ENCODE measurements at regions not wholly inside any gene's neighbourhood (a gene's known extent, or its start where the extent isn't known, plus 50 kb on each side); places are given as distances from the start of the nearest gene placed in this dataset.
"Not testable (repeated sequence)": the region's sequence is repeated elsewhere in the genome, so short reads cannot be mapped to it uniquely, and the experiment has no call there.

- H3K36me3 ChIP-seq (ENCODE audit: control insufficient read depth, insufficient read depth, low read length) = no peaks in the 10 kb centered on the region
- H3K9me3 ChIP-seq (ENCODE audit: control insufficient read depth, low read length) = no peaks in the 10 kb centered on the region
- no peak for DNase-seq
- no peak overlapping the region for H3K27ac ChIP-seq (ENCODE audit: insufficient read depth, low read length, poor library complexity, severe bottlenecking)
- H3K4me1 ChIP-seq (ENCODE audit: control insufficient read depth, insufficient read depth, low read length, poor library complexity, severe bottlenecking) = no peaks in the 10 kb centered on the region
- no peaks in the 10 kb centered on the region for H3K27me3 ChIP-seq (replicated peaks; ENCODE audit: control insufficient read depth, insufficient read depth, low read length, poor library complexity, severe bottlenecking)
- no peak overlapping the region for H3K4me3 ChIP-seq (ENCODE audit: insufficient read depth, low read depth, low read length, poor library complexity, severe bottlenecking)
Measured at GRCh38 chr5:57063773-57064172, 110.1 kb upstream of the GPBP1 start.

GRCh38 chr5:57066924-57067596 is 106.8 kb upstream of the GPBP1 start:
- no peaks in the 10 kb centered on the region for H3K27me3 ChIP-seq (replicated peaks; ENCODE audit: control insufficient read depth, insufficient read depth, low read length, poor library complexity, severe bottlenecking)
- H3K27ac ChIP-seq (ENCODE audit: insufficient read depth, low read length, poor library complexity, severe bottlenecking) = no peak overlapping the region
- no peaks in the 10 kb centered on the region for H3K36me3 ChIP-seq (ENCODE audit: control insufficient read depth, insufficient read depth, low read length)
- no peak overlapping the region for H3K4me3 ChIP-seq (ENCODE audit: insufficient read depth, low read depth, low read length, poor library complexity, severe bottlenecking)
- DNase-seq = no peak
- no peaks in the 10 kb centered on the region for H3K4me1 ChIP-seq (ENCODE audit: control insufficient read depth, insufficient read depth, low read length, poor library complexity, severe bottlenecking)
- H3K9me3 ChIP-seq (ENCODE audit: control insufficient read depth, low read length) = no peaks in the 10 kb centered on the region

- Histone ChIP-seq H3K27me3 (replicated peaks; ENCODE audit: control insufficient read depth, insufficient read depth, low read length, poor library complexity, severe bottlenecking) (no peaks in the 10 kb centered on the region), H3K27ac (ENCODE audit: insufficient read depth, low read length, poor library complexity, severe bottlenecking) (no peak overlapping the region), H3K4me3 (ENCODE audit: insufficient read depth, low read depth, low read length, poor library complexity, severe bottlenecking) (no peak overlapping the region), H3K9me3 (ENCODE audit: control insufficient read depth, low read length) (no peaks in the 10 kb centered on the region), H3K36me3 (ENCODE audit: control insufficient read depth, insufficient read depth, low read length) (no peaks in the 10 kb centered on the region), H3K4me1 (ENCODE audit: control insufficient read depth, insufficient read depth, low read length, poor library complexity, severe bottlenecking) (no peaks in the 10 kb centered on the region)
- DNase-seq = no peak
Measured at GRCh38 chr5:57067597-57067924, 106.3 kb upstream of the GPBP1 start.

DNA sequence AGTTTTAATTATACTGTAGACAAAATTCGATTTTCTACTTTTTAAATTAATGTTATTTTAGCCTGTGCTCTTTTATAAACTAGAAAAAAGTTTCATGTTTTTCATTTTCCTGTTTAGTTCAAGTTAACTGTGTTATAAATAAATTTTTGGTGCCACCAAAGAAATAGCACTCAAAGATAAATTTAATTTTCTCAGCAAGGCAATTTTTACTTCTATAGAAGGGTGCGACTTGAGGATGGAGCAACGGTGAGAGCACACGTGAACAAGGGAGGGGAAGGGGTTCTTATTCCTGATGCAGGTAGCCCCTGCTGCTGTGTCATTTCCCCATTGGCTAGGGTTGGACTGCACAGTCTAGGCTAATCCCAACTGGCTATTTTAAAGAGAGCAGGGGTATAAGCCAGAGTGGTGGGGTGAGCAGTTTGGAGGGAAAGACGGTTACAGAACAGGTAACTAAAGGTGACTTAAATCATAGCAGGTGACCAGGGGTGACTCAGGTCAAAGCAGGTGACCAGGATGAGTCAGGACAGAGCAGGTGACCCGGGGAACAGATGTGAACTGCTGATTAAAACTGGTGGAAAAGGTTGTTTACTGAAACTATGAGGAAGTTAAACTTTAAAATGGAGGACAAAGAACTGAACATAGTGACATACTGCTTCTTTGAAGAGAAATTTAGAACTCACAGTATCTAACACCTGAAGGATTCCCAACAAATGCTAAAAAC is 104.6 kb upstream of the GPBP1 start:
- no peaks in the 10 kb centered on the region for H3K36me3 ChIP-seq (ENCODE audit: control insufficient read depth, insufficient read depth, low read length)
- H3K9me3 ChIP-seq (ENCODE audit: control insufficient read depth, low read length) = no peaks in the 10 kb centered on the region
- no peaks in the 10 kb centered on the region for H3K4me1 ChIP-seq (ENCODE audit: control insufficient read depth, insufficient read depth, low read length, poor library complexity, severe bottlenecking)
- DNase-seq = no peak
- no peak overlapping the region for H3K4me3 ChIP-seq (ENCODE audit: insufficient read depth, low read depth, low read length, poor library complexity, severe bottlenecking)
- H3K27me3 ChIP-seq (replicated peaks; ENCODE audit: control insufficient read depth, insufficient read depth, low read length, poor library complexity, severe bottlenecking) = no peaks in the 10 kb centered on the region
- no peak overlapping the region for H3K27ac ChIP-seq (ENCODE audit: insufficient read depth, low read length, poor library complexity, severe bottlenecking)

- Histone ChIP-seq H3K27ac (ENCODE audit: insufficient read depth, low read length, poor library complexity, severe bottlenecking) (no peak overlapping the region), H3K4me3 (ENCODE audit: insufficient read depth, low read depth, low read length, poor library complexity, severe bottlenecking) (no peak overlapping the region), H3K4me1 (ENCODE audit: control insufficient read depth, insufficient read depth, low read length, poor library complexity, severe bottlenecking) (no peaks in the 10 kb centered on the region), H3K27me3 (replicated peaks; ENCODE audit: control insufficient read depth, insufficient read depth, low read length, poor library complexity, severe bottlenecking) (no peaks in the 10 kb centered on the region), H3K36me3 (ENCODE audit: control insufficient read depth, insufficient read depth, low read length) (no peaks in the 10 kb centered on the region), H3K9me3 (ENCODE audit: control insufficient read depth, low read length) (no peaks in the 10 kb centered on the region)
- DNase-seq = no peak
Measured at GRCh38 chr5:57072218-57072892, 101.5 kb upstream of the GPBP1 start.

- no peak for DNase-seq
- Histone ChIP-seq H3K9me3 (ENCODE audit: control insufficient read depth, low read length) (no peaks in the 10 kb centered on the region), H3K4me3 (ENCODE audit: insufficient read depth, low read depth, low read length, poor library complexity, severe bottlenecking) (no peak overlapping the region), H3K36me3 (ENCODE audit: control insufficient read depth, insufficient read depth, low read length) (no peaks in the 10 kb centered on the region), H3K27ac (ENCODE audit: insufficient read depth, low read length, poor library complexity, severe bottlenecking) (no peak overlapping the region), H3K27me3 (replicated peaks; ENCODE audit: control insufficient read depth, insufficient read depth, low read length, poor library complexity, severe bottlenecking) (no peaks in the 10 kb centered on the region), H3K4me1 (ENCODE audit: control insufficient read depth, insufficient read depth, low read length, poor library complexity, severe bottlenecking) (no peaks in the 10 kb centered on the region)
Measured at GRCh38 chr5:57082441-57083067, 91.3 kb upstream of the GPBP1 start.

GRCh38 chr5:57085306-57086081 is 88.4 kb upstream of the GPBP1 start:
- no peak overlapping the region for H3K27ac ChIP-seq (ENCODE audit: insufficient read depth, low read length, poor library complexity, severe bottlenecking)
- H3K4me3 ChIP-seq (ENCODE audit: insufficient read depth, low read depth, low read length, poor library complexity, severe bottlenecking) = no peak overlapping the region
- no peaks in the 10 kb centered on the region for H3K4me1 ChIP-seq (ENCODE audit: control insufficient read depth, insufficient read depth, low read length, poor library complexity, severe bottlenecking)
- no peak for DNase-seq
- no peaks in the 10 kb centered on the region for H3K27me3 ChIP-seq (replicated peaks; ENCODE audit: control insufficient read depth, insufficient read depth, low read length, poor library complexity, severe bottlenecking)
- H3K9me3 ChIP-seq (ENCODE audit: control insufficient read depth, low read length) = no peaks in the 10 kb centered on the region
- no peaks in the 10 kb centered on the region for H3K36me3 ChIP-seq (ENCODE audit: control insufficient read depth, insufficient read depth, low read length)

GRCh38 chr5:57087947-57088346 is 85.9 kb upstream of the GPBP1 start:
- not testable (repeated sequence) for H3K36me3 ChIP-seq (ENCODE audit: control insufficient read depth, insufficient read depth, low read length); H3K27ac ChIP-seq (ENCODE audit: insufficient read depth, low read length, poor library complexity, severe bottlenecking); DNase-seq; H3K4me3 ChIP-seq (ENCODE audit: insufficient read depth, low read depth, low read length, poor library complexity, severe bottlenecking); H3K9me3 ChIP-seq (ENCODE audit: control insufficient read depth, low read length); H3K27me3 ChIP-seq (replicated peaks; ENCODE audit: control insufficient read depth, insufficient read depth, low read length, poor library complexity, severe bottlenecking); H3K4me1 ChIP-seq (ENCODE audit: control insufficient read depth, insufficient read depth, low read length, poor library complexity, severe bottlenecking)

- Histone ChIP-seq H3K4me1 (ENCODE audit: control insufficient read depth, insufficient read depth, low read length, poor library complexity, severe bottlenecking) (no peaks in the 10 kb centered on the region), H3K36me3 (ENCODE audit: control insufficient read depth, insufficient read depth, low read length) (no peaks in the 10 kb centered on the region), H3K9me3 (ENCODE audit: control insufficient read depth, low read length) (no peaks in the 10 kb centered on the region), H3K27ac (ENCODE audit: insufficient read depth, low read length, poor library complexity, severe bottlenecking) (no peak overlapping the region), H3K4me3 (ENCODE audit: insufficient read depth, low read depth, low read length, poor library complexity, severe bottlenecking) (no peak overlapping the region), H3K27me3 (replicated peaks; ENCODE audit: control insufficient read depth, insufficient read depth, low read length, poor library complexity, severe bottlenecking) (no peaks in the 10 kb centered on the region)
- no peak for DNase-seq
Measured at GRCh38 chr5:57094753-57095683, 78.8 kb upstream of the GPBP1 start.
